Peyer's patch (tissue), 4 donors: ENCODE measurements at regions not wholly inside any gene's neighbourhood (a gene's known extent, or its start where the extent isn't known, plus 50 kb on each side); places are given as distances from the start of the nearest gene placed in this dataset.

Experiments
- POLR2A ChIP-seq, 2 donors: fragments of 450-650 bp; IDR thresholded peaks; one replicate each; pipeline ENCODE4 v1.5.1; 2017; ENCODE audit warnings: antibody characterized with exemption in 2 of 2, mild to moderate bottlenecking in 2 of 2, moderate library complexity in 2 of 2
- TF ChIP-seq, protein P1 (sequence below), 6 experiments: fragments of 450-650 bp in 4 of 6; fragments of 200-600 bp in 2 of 6; sonication (generic) in 1 of 6; IDR thresholded peaks; one replicate each; pipeline ENCODE4 v1.5.1; 2017 to 2019; ENCODE audit warnings: antibody characterized with exemption in 6 of 6, mild to moderate bottlenecking in 3 of 6, moderate library complexity in 1 of 6

DNA sequence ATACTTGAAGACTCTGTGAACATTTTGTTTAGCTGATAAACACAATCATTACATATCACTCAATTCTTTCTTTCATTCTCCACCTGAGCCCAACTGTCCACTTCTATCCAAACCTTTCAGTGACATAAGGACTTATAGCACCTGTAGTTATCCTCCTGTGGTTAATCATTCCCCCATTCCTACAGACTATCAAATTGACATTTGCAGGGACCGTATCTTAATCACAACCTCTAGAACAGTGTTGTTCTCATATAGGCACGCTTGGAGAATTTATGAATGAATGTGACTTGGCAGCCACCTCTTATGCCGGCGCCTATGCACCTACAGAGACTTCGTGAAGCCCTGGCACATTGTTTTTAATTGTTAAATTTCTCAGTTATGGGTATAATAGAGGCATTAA is 83.9 kb upstream of the CXADR start:
- TF ChIP-seq, protein P1, sequence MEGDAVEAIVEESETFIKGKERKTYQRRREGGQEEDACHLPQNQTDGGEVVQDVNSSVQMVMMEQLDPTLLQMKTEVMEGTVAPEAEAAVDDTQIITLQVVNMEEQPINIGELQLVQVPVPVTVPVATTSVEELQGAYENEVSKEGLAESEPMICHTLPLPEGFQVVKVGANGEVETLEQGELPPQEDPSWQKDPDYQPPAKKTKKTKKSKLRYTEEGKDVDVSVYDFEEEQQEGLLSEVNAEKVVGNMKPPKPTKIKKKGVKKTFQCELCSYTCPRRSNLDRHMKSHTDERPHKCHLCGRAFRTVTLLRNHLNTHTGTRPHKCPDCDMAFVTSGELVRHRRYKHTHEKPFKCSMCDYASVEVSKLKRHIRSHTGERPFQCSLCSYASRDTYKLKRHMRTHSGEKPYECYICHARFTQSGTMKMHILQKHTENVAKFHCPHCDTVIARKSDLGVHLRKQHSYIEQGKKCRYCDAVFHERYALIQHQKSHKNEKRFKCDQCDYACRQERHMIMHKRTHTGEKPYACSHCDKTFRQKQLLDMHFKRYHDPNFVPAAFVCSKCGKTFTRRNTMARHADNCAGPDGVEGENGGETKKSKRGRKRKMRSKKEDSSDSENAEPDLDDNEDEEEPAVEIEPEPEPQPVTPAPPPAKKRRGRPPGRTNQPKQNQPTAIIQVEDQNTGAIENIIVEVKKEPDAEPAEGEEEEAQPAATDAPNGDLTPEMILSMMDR (IDR thresholded peaks at IDR 0.05): no peak
- TF ChIP-seq POLR2A (IDR thresholded peaks at IDR 0.05): no peak
